GM18505 (cell line): ENCODE measurements at regions not wholly inside any gene's neighbourhood (a gene's known extent, or its start where the extent isn't known, plus 50 kb on each side); places are given as distances from the start of the nearest gene placed in this dataset.

Experiments
- ATAC-seq: cut with Tn5 transposase; IDR thresholded peaks from one replicate; pipeline ENCODE4 v1.9.1; 2021; ENCODE audit not compliant: unreplicated experiment
- POLR2A ChIP-seq: IDR thresholded peaks from 4 replicates; pipeline ENCODE4 v1.6.1; 2011; ENCODE audit warnings: borderline replicate concordance; ENCODE audit not compliant: insufficient read depth, insufficient read length; ENCODE audit errors: extremely low read depth

DNA sequence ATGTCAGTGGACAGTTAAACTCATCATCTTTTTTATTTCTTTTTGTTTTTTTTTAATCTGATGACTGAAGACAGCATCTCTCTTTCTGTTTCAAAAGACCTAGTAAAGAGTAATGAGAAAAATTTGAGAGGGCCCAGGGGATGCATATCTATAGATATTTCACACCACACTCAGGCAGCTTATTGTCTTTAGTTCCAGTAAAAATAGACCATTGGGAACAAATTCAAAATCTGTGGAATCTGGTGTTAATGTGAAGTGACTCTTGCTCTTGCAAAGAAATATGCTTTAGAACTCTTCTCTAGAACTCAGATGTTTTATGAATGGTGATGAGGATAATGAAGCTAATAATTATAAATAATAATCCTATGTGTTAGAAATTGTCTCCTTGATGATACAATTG lies 214.5 kb upstream of the ATP2B1 start:
- ATAC-seq: no peak
- no peak for TF ChIP-seq POLR2A

DNA sequence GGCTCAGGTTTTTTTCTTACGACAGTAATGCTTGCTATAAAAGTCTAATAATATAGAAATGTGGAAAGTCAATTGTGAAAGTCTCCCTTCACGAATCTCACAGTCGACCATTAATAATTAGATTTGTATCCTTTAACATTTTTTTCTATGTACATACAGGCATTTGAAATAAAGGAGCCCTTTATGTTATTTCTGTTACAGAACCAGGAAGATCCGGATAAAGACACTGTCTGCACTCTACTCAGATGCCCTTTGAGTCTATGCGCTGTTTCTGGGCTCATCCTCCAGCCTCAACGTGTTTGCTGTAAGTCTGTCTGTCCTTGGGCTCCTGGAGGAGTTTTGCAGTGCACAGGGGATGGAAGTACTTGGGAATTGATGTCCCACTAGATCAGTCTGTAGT lies 212.2 kb upstream of the ATP2B1 start:
- TF ChIP-seq POLR2A: no peak
- ATAC-seq: no peak

DNA sequence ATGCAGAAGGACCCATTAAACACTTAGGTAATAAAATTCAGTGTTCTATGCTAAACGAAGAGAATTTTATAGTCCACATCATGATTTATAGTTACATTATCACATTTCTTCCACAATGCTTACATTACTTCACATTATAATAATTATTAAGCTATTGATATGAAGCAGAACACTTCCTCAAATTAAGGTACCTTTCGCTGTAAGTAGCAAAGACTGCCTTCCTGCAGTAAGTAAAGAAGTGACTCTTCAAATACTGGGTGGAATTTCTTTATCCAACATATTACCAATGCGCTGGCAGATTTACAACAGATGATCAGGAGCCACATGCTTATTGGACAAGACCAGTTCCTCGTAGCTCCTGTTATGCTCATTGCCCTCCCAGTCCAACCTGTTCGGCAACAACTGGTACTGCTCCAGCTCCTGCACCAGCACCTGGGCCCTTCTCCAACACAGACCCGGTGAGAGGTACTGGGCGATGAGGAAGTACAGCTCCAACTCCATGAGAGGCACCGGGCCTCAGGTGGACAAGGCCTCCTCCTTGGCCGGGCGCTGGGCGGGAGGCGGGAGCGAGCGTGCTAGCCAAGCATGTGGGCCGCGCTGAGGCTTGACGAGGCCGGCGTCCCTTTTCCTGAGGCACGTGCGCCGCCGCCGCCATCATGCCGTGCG lies 210.7 kb upstream of the ATP2B1 start:
- no peak for TF ChIP-seq POLR2A
- no peak for ATAC-seq

DNA sequence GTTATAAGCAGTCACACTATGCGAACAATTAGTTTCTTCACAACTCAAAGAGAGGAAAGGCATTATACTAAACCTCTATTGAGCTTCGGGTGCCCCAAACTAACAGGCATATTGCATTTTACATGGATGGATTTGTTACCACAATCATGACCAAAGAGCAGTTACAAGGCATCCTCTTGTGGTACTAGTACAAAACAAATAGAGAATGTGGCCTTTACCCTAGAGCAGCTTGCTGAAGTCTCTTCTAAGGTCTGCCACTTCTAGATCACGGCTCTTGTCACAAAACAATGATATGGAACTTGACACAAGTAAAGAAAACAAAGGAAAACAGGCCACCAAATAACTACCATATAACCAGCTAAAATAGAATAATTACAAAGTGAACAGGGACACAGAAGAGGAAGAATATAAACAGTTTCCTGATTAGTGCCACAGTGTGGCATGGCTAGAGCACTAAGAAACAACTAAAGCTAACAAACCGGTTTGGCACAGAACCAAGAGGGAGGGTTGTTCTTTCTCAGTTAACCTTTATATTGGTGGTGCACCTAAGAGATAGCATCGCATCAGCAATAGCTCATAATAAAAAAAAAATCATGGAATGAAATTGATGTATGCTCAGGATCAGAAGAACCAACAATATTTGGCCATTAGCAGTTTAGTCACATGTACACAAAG lies 209.7 kb upstream of the ATP2B1 start:
- ATAC-seq: no peak
- TF ChIP-seq POLR2A: no peak

DNA sequence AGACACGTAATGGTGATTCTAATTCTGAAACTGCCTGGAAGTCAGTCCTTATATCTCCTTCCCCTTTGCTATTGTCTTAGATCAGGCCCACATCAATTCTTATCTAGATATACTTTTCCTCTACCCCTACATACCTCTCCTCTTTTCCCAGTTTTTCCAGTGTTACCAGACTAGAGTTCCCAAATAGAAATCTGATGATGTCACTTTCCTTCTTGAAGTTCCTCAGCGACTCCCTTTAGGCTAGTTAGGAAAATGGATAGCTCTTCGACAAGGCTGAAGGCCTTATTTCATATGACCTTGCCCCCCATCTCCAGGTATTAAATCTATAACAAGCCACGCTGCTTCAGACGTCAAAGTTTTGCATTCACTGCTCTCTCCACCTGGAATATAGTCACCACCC lies 201.1 kb upstream of the ATP2B1 start:
- ATAC-seq: no peak
- no peak for TF ChIP-seq POLR2A

DNA sequence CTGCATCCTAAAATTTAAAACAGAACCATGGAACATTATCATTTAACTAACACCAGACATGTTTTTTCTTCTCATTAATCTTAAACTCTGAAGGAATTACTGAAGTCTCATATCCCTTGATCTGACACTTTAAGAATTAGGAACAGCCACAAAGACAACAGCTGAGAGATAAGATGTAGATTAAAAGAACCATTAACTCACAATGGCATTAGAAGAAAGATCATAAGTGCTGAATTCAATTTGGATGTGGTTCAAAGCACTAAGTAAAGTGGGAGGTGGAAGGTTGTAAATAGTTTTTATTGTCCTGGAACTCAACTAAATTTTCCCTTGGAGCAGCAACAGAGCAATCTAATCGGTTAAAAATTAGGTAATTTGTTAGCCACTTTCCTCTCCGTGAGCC lies 199.0 kb upstream of the ATP2B1 start:
- ATAC-seq: no peak

DNA sequence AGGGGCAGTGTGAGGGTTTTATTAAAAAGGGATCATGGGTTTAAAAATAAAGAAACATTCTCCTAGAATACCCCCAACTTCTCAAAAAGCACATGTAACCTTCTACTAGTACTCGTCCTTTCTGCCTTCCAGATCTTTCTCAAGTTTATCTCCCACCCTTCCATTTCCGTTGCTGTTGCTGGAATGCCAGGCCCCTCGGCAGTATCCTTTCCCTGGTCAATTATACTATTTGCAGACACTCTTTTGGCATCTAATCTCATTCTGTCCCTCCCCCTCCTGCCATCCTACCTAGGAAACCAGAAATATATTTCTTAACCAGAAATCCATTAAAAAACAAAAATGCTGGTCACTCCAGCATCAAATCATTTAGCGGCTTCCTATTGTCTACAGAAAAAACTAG lies 198.2 kb upstream of the ATP2B1 start:
- no peak for TF ChIP-seq POLR2A
- no peak for ATAC-seq

More for the DNA sequence above, 199.0 kb upstream of the ATP2B1 start:
- no peak for TF ChIP-seq POLR2A

DNA sequence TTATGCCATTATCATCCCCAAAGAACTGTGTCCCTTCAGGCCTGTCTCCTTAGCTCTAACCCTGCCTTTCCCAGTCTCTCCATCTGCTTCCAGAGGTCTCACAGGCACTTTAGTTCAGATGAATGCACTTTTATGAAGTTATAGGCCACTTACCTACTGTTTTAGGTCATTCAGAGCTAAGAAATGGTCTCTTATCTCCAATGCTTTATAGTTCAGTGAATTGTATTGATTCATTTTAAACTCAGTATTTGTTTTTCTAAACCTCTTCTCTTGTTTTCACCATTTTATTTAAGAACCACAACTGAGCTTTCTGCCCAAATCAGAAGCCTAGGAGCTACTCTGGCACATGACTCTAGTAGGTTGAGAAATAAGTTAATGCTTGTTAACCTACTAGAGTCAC lies 197.5 kb upstream of the ATP2B1 start:
- no peak for ATAC-seq
- TF ChIP-seq POLR2A: no peak

DNA sequence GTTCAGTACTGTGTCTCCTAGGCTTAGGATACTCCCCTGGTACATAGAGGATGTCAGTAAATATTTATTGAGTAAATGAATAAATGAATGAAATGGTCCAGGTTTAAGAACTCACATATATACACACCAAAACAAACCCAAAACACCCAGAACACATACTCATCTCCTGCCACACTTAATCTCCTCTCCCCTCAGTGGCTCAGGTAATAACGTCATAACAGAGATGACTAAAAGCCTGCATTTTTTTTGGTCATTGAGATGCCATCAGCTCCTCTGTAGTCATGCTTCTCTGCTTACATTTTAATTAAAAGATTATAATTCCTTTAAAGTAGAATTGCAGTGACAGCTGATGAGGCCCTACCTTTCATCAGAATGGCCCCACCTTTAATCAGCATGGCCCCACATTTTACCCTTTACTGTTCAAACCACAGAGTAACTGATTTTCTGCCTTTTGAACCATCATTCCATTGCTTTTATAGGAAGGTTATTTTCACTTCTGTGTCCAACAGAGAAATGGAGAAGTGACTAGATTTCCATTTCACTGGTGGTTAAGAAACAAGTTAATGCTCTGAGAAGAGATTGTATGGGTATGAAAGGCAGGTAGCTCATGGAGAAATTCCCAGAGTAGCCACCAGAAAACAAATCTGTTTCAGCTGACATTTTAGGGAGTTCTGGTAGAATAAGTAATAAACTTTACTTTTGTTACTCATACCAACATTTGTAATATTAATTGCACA lies 193.4 kb upstream of the ATP2B1 start:
- ATAC-seq: no peak
- TF ChIP-seq POLR2A: no peak

DNA sequence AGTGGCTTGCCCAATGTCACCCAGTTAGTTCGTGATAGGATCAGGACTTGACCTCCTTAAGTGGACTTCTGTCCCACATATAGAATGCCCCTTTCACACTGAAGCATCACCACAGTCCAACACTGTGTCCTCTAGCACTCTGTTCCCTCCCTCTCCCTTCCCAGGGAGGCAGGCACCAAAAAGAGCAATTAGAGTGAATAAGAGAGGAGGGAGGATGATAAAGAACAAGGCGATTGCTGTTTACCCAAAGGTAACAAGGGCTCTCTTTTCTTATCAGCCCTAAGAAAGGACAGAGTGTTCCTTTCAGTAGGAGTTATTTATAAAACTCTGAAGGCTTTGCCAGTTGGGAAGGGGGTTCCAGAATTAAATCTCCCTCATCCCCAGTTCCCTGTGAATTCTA lies 192.7 kb upstream of the ATP2B1 start:
- no peak for TF ChIP-seq POLR2A
- no peak for ATAC-seq

DNA sequence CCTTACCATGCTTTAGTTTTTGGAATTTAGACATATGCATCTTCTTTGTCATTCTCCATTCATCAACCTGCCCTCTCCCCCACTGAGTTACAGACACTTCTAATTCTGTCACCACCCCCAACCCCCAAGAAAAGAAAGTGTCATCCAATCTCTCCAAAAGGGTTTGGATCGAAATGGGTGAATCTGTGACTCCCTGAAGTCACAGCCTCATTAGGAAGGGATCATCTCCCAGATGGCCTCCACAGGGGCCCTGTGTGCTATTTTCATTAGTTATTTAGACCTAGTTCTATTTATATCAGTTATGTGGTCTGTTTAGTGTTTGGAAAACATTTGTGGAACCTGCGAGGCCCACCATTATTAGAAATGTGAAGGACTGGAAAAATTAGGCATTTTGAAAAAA lies 191.0 kb upstream of the ATP2B1 start:
- ATAC-seq: no peak
- no peak for TF ChIP-seq POLR2A

DNA sequence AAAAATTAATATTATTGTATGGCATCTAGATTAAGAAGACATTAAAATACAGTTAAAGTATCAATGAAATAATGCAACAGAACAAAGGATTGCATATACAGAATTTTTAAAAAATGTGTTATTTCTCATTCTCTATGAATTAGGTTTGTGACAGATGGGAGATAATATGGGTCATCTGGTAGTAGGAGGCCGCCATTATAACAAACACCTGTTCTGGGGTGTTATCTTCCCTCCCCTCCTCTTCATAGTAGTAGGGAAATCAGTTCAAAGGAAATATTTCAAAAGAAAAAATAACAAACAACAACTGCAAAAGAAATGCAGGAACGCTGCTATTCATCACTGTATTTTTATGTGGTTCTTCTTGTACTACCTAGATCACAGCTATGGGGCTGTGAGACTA lies 187.0 kb upstream of the ATP2B1 start:
- TF ChIP-seq POLR2A: no peak
- no peak for ATAC-seq

DNA sequence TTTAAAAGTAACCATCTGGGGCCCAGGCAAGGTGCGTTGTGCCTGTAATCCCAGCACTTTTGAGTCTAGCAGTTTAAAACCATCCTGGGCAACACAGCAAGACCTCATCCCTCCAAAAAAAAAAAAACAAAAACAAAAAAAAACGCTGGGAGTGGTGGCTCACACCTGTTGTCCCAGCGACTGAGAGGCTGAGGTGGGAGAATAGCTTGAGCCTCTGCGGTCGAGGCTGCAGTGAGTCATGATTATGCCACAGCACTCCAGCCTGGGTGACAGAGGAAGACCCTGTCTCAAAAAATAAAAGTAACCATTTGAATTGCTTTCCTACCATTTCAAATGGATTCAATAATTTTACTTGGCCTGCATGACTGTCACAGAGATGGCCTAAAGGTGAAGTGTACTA lies 186.5 kb upstream of the ATP2B1 start:
- no peak for TF ChIP-seq POLR2A

DNA sequence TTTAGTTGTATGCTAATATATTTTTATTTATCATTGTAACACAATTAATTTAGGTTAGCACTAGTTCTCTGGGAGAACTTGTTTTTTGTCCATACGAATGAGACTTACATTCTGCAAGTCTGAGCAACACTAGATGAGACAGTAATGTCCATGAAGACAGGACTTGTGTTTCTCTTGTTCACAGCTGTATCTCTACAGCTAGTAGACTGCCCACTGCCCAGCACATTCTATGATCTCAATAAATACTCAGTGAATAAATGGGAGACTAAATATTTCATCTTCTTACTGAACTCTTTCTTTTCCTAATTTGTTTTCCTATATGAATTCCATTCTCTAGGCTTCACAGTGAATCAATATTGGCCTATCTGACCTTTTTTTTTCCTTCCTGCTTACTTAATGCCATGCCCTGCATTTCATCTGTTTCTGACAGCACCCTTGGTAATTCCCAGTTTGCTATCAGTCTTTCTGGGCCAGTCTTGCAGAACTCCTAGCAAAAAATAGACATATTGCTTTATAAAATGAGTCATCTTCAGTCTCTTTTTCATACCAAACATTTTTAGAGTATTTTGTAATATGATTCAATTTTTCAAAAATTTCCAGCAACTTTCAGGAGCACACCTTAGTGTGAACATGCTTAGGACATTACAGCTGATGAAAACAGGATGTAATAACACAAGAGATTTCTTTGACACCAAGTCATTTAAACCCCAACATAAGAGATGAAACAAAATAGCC lies 185.5 kb upstream of the ATP2B1 start:
- no peak for ATAC-seq
- no peak for TF ChIP-seq POLR2A

More for the DNA sequence above, 186.5 kb upstream of the ATP2B1 start:
- no peak for ATAC-seq

DNA sequence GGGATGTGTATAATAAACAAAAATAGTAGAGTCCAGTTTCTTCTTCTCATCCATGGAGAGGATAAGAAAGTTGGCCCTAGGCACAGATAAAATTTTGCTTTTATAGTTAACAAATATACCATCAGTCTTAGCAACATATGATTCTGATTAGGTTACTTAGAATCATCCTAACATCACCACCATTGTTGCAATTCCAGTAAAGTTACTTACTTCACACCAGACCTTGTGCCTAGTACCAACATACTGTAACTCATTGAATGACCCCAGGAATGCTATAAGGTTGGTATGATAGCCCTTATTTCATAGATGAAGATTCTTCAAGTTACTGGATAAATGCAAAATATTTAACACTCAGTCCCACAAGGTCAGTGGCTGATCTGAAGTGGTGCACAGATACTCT lies 183.8 kb upstream of the ATP2B1 start:
- ATAC-seq: no peak
- TF ChIP-seq POLR2A: no peak
